B cell (primary cell): ENCODE measurements at regions not wholly inside any gene's neighbourhood (a gene's known extent, or its start where the extent isn't known, plus 50 kb on each side); places are given as distances from the start of the nearest gene placed in this dataset.

Source experiments
- ATAC-seq: fragments of 200-7000 bp; cut with Tn5 transposase; one replicate; pipeline ENCODE4 v1.10.0; 2021; ENCODE audit warnings: low read depth, mild to moderate bottlenecking, moderate number of reproducible peaks, moderate library complexity
- CTCF ChIA-PET: fragments of 350-600 bp; sonication (Branson Sonifier 250); formaldehyde crosslinking; loops from one replicate; lab custom pipeline; 2021; ENCODE audit warnings: antibody characterized with exemption, inconsistent platforms; lab: Charles Lee
- POLR2A ChIA-PET: fragments of 350-600 bp; sonication (Branson Sonifier 250); formaldehyde crosslinking; loops from one replicate; lab custom pipeline; 2021; ENCODE audit warnings: antibody characterized with exemption; lab: Charles Lee
- DNase-seq: peaks from one replicate; pipeline ENCODE4 v3.0.0; 2013
- H2AFZ ChIP-seq: 2 replicates; pipeline ENCODE4 v1.6.1; 2012; ENCODE audit warnings: mild to moderate bottlenecking, low read depth, low read length; ENCODE audit not compliant: insufficient read depth, poor library complexity, severe bottlenecking
- H3K27ac ChIP-seq, 2 donors: 1 replicate in 1 of 2; 2 replicates in 1 of 2; pipeline ENCODE4 v1.5.1; 2012 to 2013; ENCODE audit warnings: low read length in 2 of 2, mild to moderate bottlenecking in 2 of 2, moderate library complexity in 1 of 2
- H3K27me3 ChIP-seq, 4 experiments: fragments of 200-600 bp in 1 of 4; sonication (generic) in 1 of 4; replicated peaks in 1 of 4; 1 replicate in 2 of 4; 2 replicates in 2 of 4; pipeline versions ENCODE4 v1.6.1 to v1.7.0; 2013 to 2016; ENCODE audit warnings: low read length in 3 of 4, mild to moderate bottlenecking in 2 of 4, mixed read lengths in 1 of 4, moderate library complexity in 1 of 4; ENCODE audit not compliant: insufficient read depth in 4 of 4, control insufficient read depth in 3 of 4; ENCODE audit errors: control extremely low read depth in 1 of 4
- H3K36me3 ChIP-seq, 2 experiments: replicated peaks in 1 of 2; 1 replicate in 1 of 2; 2 replicates in 1 of 2; pipeline versions ENCODE4 v1.6.1 to v1.7.1; 2013; ENCODE audit warnings: low read length in 1 of 2; ENCODE audit not compliant: insufficient read depth in 2 of 2, control insufficient read depth in 1 of 2; ENCODE audit errors: control extremely low read depth in 1 of 2, extremely low read depth in 1 of 2
- H3K4me1 ChIP-seq, 2 donors: fragments of 200-600 bp in 1 of 2; sonication (generic) in 1 of 2; 1 replicate in 1 of 2; 2 replicates in 1 of 2; pipeline versions ENCODE4 v1.5.1 to v1.6.1; 2013 to 2017; ENCODE audit warnings: low read length in 2 of 2; ENCODE audit not compliant: control insufficient read depth in 2 of 2, insufficient read depth in 2 of 2
- H3K4me2 ChIP-seq: replicated peaks from 2 replicates; pipeline ENCODE3; 2012; ENCODE audit warnings: mild to moderate bottlenecking, low read depth, low read length; ENCODE audit not compliant: poor library complexity, severe bottlenecking
- H3K4me3 ChIP-seq, 5 experiments: fragments of 200-600 bp in 1 of 5; sonication (generic) in 1 of 5; 1 replicate in 3 of 5; 2 replicates in 2 of 5; pipeline versions ENCODE4 v1.5.1 to v1.7.0; 2011 to 2016; ENCODE audit warnings: low read length in 4 of 5, mild to moderate bottlenecking in 4 of 5, low read depth in 2 of 5, control low read depth in 1 of 5, moderate library complexity in 1 of 5; ENCODE audit not compliant: insufficient read depth in 1 of 5; ENCODE audit errors: control extremely low read depth in 1 of 5, extremely low read depth in 1 of 5
- H3K79me2 ChIP-seq: fragments of 200-600 bp; sonication (generic); one replicate; pipeline ENCODE4 v1.6.0; 2016; ENCODE audit warnings: low read length; ENCODE audit not compliant: control insufficient read depth, insufficient read depth
- H3K9ac ChIP-seq: fragments of 200-600 bp; sonication (generic); 2 replicates; pipeline ENCODE4 v1.6.1; 2017; ENCODE audit warnings: mild to moderate bottlenecking, low read length, moderate library complexity
- H3K9me3 ChIP-seq, 3 donors: one replicate each; pipeline versions ENCODE4 v1.6.1 to v1.7.1; 2013; ENCODE audit warnings: low read length in 2 of 3; ENCODE audit not compliant: control insufficient read depth in 2 of 3, insufficient read depth in 1 of 3; ENCODE audit errors: control extremely low read depth in 1 of 3
- H4K20me1 ChIP-seq: 2 replicates; pipeline ENCODE4 v1.6.0; 2012; ENCODE audit warnings: mild to moderate bottlenecking, low read length; ENCODE audit not compliant: insufficient read depth, control insufficient read depth, poor library complexity, severe bottlenecking
- H3K27ac Mint-ChIP-seq: one replicate; pipeline ENCODE4 v1.8.0; 2021; ENCODE audit warnings: mixed read lengths
- H3K27me3 Mint-ChIP-seq: one replicate; pipeline ENCODE4 v1.8.0; 2021; ENCODE audit warnings: mixed read lengths
- H3K4me1 Mint-ChIP-seq: one replicate; pipeline ENCODE4 v1.8.0; 2021; ENCODE audit warnings: mixed read lengths
- H3K4me3 Mint-ChIP-seq: one replicate; pipeline ENCODE4 v1.8.0; 2021; ENCODE audit warnings: mixed read lengths
- H3K9me3 Mint-ChIP-seq: one replicate; pipeline ENCODE4 v1.8.0; 2022; ENCODE audit warnings: mixed read lengths; ENCODE audit not compliant: insufficient read depth
- EZH2 ChIP-seq: IDR thresholded peaks from 2 replicates; pipeline ENCODE4 v1.6.1; 2012; ENCODE audit warnings: borderline replicate concordance, low read depth, mild to moderate bottlenecking, moderate library complexity, low read length; ENCODE audit not compliant: insufficient read depth, poor library complexity, severe bottlenecking
- WGBS: methylation state at CpG from one replicate; pipeline ENCODE4 v1.1.5; 2013; ENCODE audit warnings: missing lambda C conversion rate; ENCODE audit not compliant: insufficient coverage; 5-methylcytosine and 5-hydroxymethylcytosine counted together
- intact Hi-C: fragments of 100-400 bp; cut with micrococcal nuclease; formaldehyde crosslinking; loops from one replicate; pipeline ENCODE4 v1.10.0; 2022
- TF ChIP-seq, protein P1 (sequence below): fragments of 200-600 bp; IDR thresholded peaks from one replicate; pipeline ENCODE4 v1.8.0; 2022; ENCODE audit warnings: antibody characterized with exemption, mild to moderate bottlenecking

DNA sequence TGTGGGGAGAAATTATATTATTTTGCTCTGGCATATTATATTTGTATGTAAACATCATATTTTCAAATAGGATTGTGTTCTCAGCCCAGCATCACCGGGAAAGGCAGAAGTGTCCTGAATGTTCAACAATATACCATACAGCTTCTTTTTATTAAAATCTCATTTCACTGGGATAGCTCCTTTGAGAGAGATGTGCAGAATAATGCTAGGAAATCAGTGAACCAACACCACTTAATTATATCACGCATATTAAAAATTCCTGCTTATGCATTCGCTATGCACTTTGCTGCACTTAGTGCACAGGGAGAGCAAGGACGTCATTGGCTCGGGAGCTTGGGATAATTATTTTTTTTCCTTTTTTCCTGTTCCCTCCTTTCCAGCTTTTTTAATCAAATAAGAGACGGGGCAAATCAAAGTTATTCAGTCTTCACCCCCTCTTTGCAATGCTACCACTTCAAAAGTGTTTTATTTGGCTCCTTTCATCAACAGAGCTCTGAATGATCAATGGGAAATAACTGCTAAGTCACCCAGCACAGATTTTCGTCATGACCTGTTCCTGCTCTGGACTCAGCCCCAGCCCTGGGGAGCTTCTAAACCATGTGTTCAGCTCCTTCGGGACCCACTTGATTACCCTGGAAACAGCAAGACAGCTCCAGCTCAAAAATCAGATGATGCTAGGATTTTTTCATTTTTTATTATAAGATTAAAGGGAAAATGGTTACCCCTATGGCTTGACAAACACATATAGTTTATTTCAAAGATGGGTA lies 165.5 kb upstream of the DUSP10 start:
- TF ChIP-seq, protein P1, sequence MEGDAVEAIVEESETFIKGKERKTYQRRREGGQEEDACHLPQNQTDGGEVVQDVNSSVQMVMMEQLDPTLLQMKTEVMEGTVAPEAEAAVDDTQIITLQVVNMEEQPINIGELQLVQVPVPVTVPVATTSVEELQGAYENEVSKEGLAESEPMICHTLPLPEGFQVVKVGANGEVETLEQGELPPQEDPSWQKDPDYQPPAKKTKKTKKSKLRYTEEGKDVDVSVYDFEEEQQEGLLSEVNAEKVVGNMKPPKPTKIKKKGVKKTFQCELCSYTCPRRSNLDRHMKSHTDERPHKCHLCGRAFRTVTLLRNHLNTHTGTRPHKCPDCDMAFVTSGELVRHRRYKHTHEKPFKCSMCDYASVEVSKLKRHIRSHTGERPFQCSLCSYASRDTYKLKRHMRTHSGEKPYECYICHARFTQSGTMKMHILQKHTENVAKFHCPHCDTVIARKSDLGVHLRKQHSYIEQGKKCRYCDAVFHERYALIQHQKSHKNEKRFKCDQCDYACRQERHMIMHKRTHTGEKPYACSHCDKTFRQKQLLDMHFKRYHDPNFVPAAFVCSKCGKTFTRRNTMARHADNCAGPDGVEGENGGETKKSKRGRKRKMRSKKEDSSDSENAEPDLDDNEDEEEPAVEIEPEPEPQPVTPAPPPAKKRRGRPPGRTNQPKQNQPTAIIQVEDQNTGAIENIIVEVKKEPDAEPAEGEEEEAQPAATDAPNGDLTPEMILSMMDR: no peak
- TF ChIP-seq EZH2: no peak
- H3K4me3 Mint-ChIP-seq: no peak overlapping the region
- H3K9me3 ChIP-seq: peaks cover 0 to 9% (median 0%) of the 10 kb centered on the region in 3 donors
- ChIA-PET POLR2A (no interaction called here), CTCF (interaction anchor here (0.7 kb wide), 1 partner anchor 1132 kb away, joined by 3 read pairs; no protein-coding TSS in a partner anchor)
- no peaks in the 10 kb centered on the region for H3K9me3 Mint-ChIP-seq
- no peaks in the 10 kb centered on the region for H3K27me3 ChIP-seq
- ATAC-seq: no peak
- 92% methylated on average over 6 of the region's 8 CpGs for WGBS
- H3K4me1 Mint-ChIP-seq: peaks cover 11% of the 10 kb centered on the region
- H3K4me3 ChIP-seq: no peak overlapping the region
- H3K36me3 ChIP-seq: no peaks in the 10 kb centered on the region
- H3K27ac Mint-ChIP-seq: no peak overlapping the region
- H3K4me2 ChIP-seq: no peak overlapping the region
- no peak overlapping the region for H2AFZ ChIP-seq
- no peaks in the 10 kb centered on the region for H3K79me2 ChIP-seq
- no peaks in the 10 kb centered on the region for H3K27me3 Mint-ChIP-seq
- H3K9ac ChIP-seq: no peak overlapping the region
- H3K4me1 ChIP-seq: peaks cover 5 to 9% of the 10 kb centered on the region in 2 donors
- intact Hi-C loops: no loop called here
- DNase-seq: no peak
- H4K20me1 ChIP-seq: no peaks in the 10 kb centered on the region
- H3K27ac ChIP-seq: no peak overlapping the region

DNA sequence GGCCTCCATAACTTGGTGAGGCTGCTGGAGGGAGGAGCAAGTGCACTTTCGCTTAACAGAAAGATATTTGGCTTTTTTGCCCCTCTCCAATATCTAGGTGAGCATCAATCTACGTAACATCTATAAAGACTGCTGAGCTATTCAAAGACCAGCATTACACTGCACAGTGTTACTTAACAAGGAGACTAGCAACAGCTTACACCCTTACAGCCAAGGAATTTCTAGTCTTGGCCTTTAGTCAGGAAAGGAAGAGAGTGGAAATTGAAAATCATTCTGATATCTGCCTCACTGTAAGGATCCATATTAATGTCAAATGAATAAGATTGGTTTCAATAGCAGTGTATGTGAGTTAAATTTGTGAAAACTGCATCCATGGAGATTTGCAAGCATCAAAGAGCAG lies 163.9 kb upstream of the DUSP10 start:
- no peaks in the 10 kb centered on the region for H3K27me3 Mint-ChIP-seq
- DNase-seq (no peak), ATAC-seq (no peak)
- no peak for TF ChIP-seq EZH2
- TF ChIP-seq, protein P1: no peak
- peaks cover 0 to 9% (median 0%) of the 10 kb centered on the region in 3 donors for H3K9me3 ChIP-seq
- POLR2A ChIA-PET: no interaction called here
- H3K27me3 ChIP-seq: no peaks in the 10 kb centered on the region
- no peak overlapping the region for H3K27ac Mint-ChIP-seq
- H4K20me1 ChIP-seq: no peaks in the 10 kb centered on the region
- no peak overlapping the region for H3K4me2 ChIP-seq
- no peak overlapping the region for H3K4me3 Mint-ChIP-seq
- H3K27ac ChIP-seq: no peak overlapping the region
- no peak overlapping the region for H3K4me3 ChIP-seq
- no peaks in the 10 kb centered on the region for H3K79me2 ChIP-seq
- no peaks in the 10 kb centered on the region for H3K4me1 Mint-ChIP-seq
- H2AFZ ChIP-seq: no peak overlapping the region
- intact Hi-C loops: no loop called here
- no peaks in the 10 kb centered on the region for H3K9me3 Mint-ChIP-seq
- H3K4me1 ChIP-seq: no peaks in the 10 kb centered on the region
- no peak overlapping the region for H3K9ac ChIP-seq
- WGBS: no CpG with 5 or more reads among the region's 2 CpGs
- no peaks in the 10 kb centered on the region for H3K36me3 ChIP-seq
- CTCF ChIA-PET: interaction anchor here (0.6 kb wide), 1 partner anchor 537 kb away, joined by 3 read pairs; no protein-coding TSS in a partner anchor
